H1 (cell line): ENCODE measurements at regions not wholly inside any gene's neighbourhood (a gene's known extent, or its start where the extent isn't known, plus 50 kb on each side); places are given as distances from the start of the nearest gene placed in this dataset.
A peak's percentile ranks its signal among the peaks of the same experiment; 100 is the strongest.

Experiments
- CTCF ChIA-PET: fragments of 300-600 bp; sonication (Branson Sonifier 250); formaldehyde crosslinking; loops from one replicate; lab custom pipeline; 2021; ENCODE audit not compliant: partially characterized antibody; lab: Charles Lee
- POLR2A ChIA-PET: fragments of 300-600 bp; sonication (Branson Sonifier 250); formaldehyde crosslinking; loops from one replicate; lab custom pipeline; 2021; ENCODE audit warnings: inconsistent platforms; ENCODE audit not compliant: partially characterized antibody; lab: Charles Lee
- DNase-seq, 2 experiments: peaks; one replicate each; pipeline versions ENCODE4 v3.0.0 to v3.0.0-alpha.2; 2010 to 2022; ENCODE audit warnings: low spot score in 2 of 2, low read depth in 1 of 2, mixed read lengths in 1 of 2
- FAIRE-seq: peaks from 2 replicates; lab custom pipeline; 2011; peaks lifted over from hg19 to GRCh38; lab: Jason Lieb, UNC
- H2AFZ ChIP-seq: 2 replicates; pipeline ENCODE4 v1.8.1; 2012; ENCODE audit warnings: low read length, inconsistent platforms
- H2AK5ac ChIP-seq: 2 replicates; pipeline ENCODE4 v1.6.1; 2013; ENCODE audit warnings: low read depth, low read length
- H2BK120ac ChIP-seq: replicated peaks from 2 replicates; pipeline ENCODE3; 2013; ENCODE audit warnings: low read depth, low read length, inconsistent platforms
- H2BK12ac ChIP-seq: 2 replicates; pipeline ENCODE4 v1.6.1; 2013; ENCODE audit warnings: low read depth, low read length
- H2BK15ac ChIP-seq: 2 replicates; pipeline ENCODE4 v1.6.1; 2013; ENCODE audit warnings: low read length
- H2BK20ac ChIP-seq: 2 replicates; pipeline ENCODE4 v1.6.1; 2013; ENCODE audit warnings: low read length
- H2BK5ac ChIP-seq: 2 replicates; pipeline ENCODE4 v1.6.1; 2013; ENCODE audit warnings: low read depth, low read length
- H3K14ac ChIP-seq: 2 replicates; pipeline ENCODE4 v1.6.1; 2013; ENCODE audit warnings: inconsistent platforms; ENCODE audit not compliant: insufficient read length
- H3K18ac ChIP-seq: 2 replicates; pipeline ENCODE4 v1.6.1; 2013; ENCODE audit warnings: low read length; ENCODE audit errors: extremely low read depth
- H3K23ac ChIP-seq: 2 replicates; pipeline ENCODE4 v1.6.1; 2013; ENCODE audit warnings: inconsistent platforms; ENCODE audit not compliant: insufficient read length
- H3K23me2 ChIP-seq: 2 replicates; pipeline ENCODE4 v1.6.1; 2013; ENCODE audit warnings: low read depth, low read length
- H3K27ac ChIP-seq: 2 replicates; pipeline ENCODE4 v1.6.1; 2011; ENCODE audit warnings: low read depth, low read length, inconsistent platforms
- H3K27me3 ChIP-seq, 4 experiments: replicated peaks in 1 of 4; 1 replicate in 1 of 4; 2 replicates in 3 of 4; pipeline versions ENCODE4 v1.6.1 to v1.8.1; 2011 to 2013; ENCODE audit warnings: low read length in 3 of 4, mild to moderate bottlenecking in 3 of 4, inconsistent platforms in 2 of 4, mixed read lengths in 2 of 4, moderate library complexity in 1 of 4; ENCODE audit not compliant: control insufficient read depth in 3 of 4, insufficient read depth in 3 of 4; ENCODE audit errors: extremely low read depth in 1 of 4
- H3K36me3 ChIP-seq, 4 experiments: 2 replicates each; pipeline versions ENCODE4 v1.6.1 to v1.8.1; 2011 to 2013; ENCODE audit warnings: mild to moderate bottlenecking in 4 of 4, low read length in 3 of 4, moderate library complexity in 2 of 4, control low read depth in 1 of 4, inconsistent platforms in 1 of 4; ENCODE audit not compliant: insufficient read depth in 4 of 4, control insufficient read depth in 2 of 4
- H3K4ac ChIP-seq: replicated peaks from 2 replicates; pipeline ENCODE3; 2013; ENCODE audit warnings: low read length, low read depth, mixed read lengths, inconsistent platforms; ENCODE audit not compliant: insufficient read length
- H3K4me1 ChIP-seq, 4 experiments: replicated peaks in 1 of 4; 1 replicate in 1 of 4; 2 replicates in 3 of 4; pipeline versions ENCODE4 v1.6.1 to v1.8.1; 2011 to 2013; ENCODE audit warnings: low read length in 3 of 4, inconsistent platforms in 2 of 4, mixed read lengths in 1 of 4; ENCODE audit not compliant: insufficient read depth in 4 of 4, control insufficient read depth in 3 of 4
- H3K4me2 ChIP-seq, 2 experiments: 2 replicates each; pipeline versions ENCODE4 v1.6.1 to v1.8.1; 2011 to 2013; ENCODE audit warnings: low read depth in 2 of 2, low read length in 2 of 2, control low read depth in 1 of 2, inconsistent platforms in 1 of 2, mild to moderate bottlenecking in 1 of 2; ENCODE audit not compliant: insufficient read depth in 1 of 2
- H3K4me3 ChIP-seq, 4 experiments: fragments of 200-600, 300-600 bp in 1 of 4; sonication (generic), shearing (Covaris generic), sonication (Bioruptor Twin) in 1 of 4; 2 replicates each; pipeline versions ENCODE4 v1.5.1 to v1.8.1; 2011 to 2016; ENCODE audit warnings: low read length in 4 of 4, low read depth in 3 of 4, control low read depth in 2 of 4, inconsistent platforms in 2 of 4, mild to moderate bottlenecking in 2 of 4, mixed read lengths in 1 of 4, moderate library complexity in 1 of 4; ENCODE audit not compliant: insufficient read depth in 2 of 4; ENCODE audit errors: extremely low read depth in 1 of 4
- H3K56ac ChIP-seq: replicated peaks from 2 replicates; pipeline ENCODE3; 2013; ENCODE audit warnings: low read depth, mild to moderate bottlenecking, mixed read lengths, low read length, inconsistent platforms; ENCODE audit not compliant: insufficient read length
- H3K79me1 ChIP-seq: 2 replicates; pipeline ENCODE4 v1.6.1; 2013; ENCODE audit warnings: low read depth, low read length, control low read depth
- H3K79me2 ChIP-seq, 2 experiments: 2 replicates each; pipeline versions ENCODE4 v1.6.1 to v1.8.1; 2012 to 2013; ENCODE audit warnings: low read length in 2 of 2, mild to moderate bottlenecking in 2 of 2, inconsistent platforms in 1 of 2; ENCODE audit not compliant: insufficient read depth in 2 of 2, control insufficient read depth in 1 of 2
- H3K9ac ChIP-seq, 4 experiments: replicated peaks in 1 of 4; 1 replicate in 1 of 4; 2 replicates in 3 of 4; pipeline versions ENCODE4 v1.6.1 to v1.8.1; 2011 to 2013; ENCODE audit warnings: low read depth in 3 of 4, low read length in 3 of 4, control low read depth in 2 of 4, mild to moderate bottlenecking in 2 of 4, moderate library complexity in 2 of 4, inconsistent platforms in 1 of 4; ENCODE audit errors: extremely low read depth in 1 of 4
- H3K9me3 ChIP-seq, 2 experiments: 2 replicates each; pipeline versions ENCODE4 v1.6.1 to v1.8.1; 2012 to 2013; ENCODE audit warnings: mild to moderate bottlenecking in 2 of 2, moderate library complexity in 2 of 2, control low read depth in 1 of 2, inconsistent platforms in 1 of 2, low read depth in 1 of 2, low read length in 1 of 2, mixed read lengths in 1 of 2; ENCODE audit not compliant: insufficient read depth in 2 of 2
- H4K20me1 ChIP-seq, 2 experiments: replicated peaks in 1 of 2; 2 replicates each; pipeline versions ENCODE3 to v1.8.1; 2011 to 2013; ENCODE audit warnings: inconsistent platforms in 2 of 2, low read length in 2 of 2, mild to moderate bottlenecking in 1 of 2; ENCODE audit not compliant: insufficient read depth in 2 of 2, control insufficient read depth in 1 of 2
- H4K5ac ChIP-seq: 2 replicates; pipeline ENCODE4 v1.6.1; 2013; ENCODE audit warnings: low read length, low read depth, mixed read lengths, inconsistent platforms; ENCODE audit not compliant: insufficient read length
- H4K8ac ChIP-seq: 2 replicates; pipeline ENCODE4 v1.8.0; 2013; ENCODE audit warnings: mild to moderate bottlenecking, moderate library complexity, low read length, inconsistent platforms; ENCODE audit not compliant: insufficient read depth; ENCODE audit errors: extremely low read depth
- H4K91ac ChIP-seq: replicated peaks from 2 replicates; pipeline ENCODE3; 2013; ENCODE audit warnings: low read length, mixed read lengths, inconsistent platforms; ENCODE audit not compliant: insufficient read length
- ASH2L ChIP-seq: fragments of 200-600, 300-600 bp; sonication (generic); IDR thresholded peaks from one replicate; pipeline ENCODE4 v1.7.1; 2017; ENCODE audit warnings: low read length
- JUND ChIP-seq: IDR thresholded peaks from 2 replicates; pipeline ENCODE4 v1.6.1; 2011; ENCODE audit warnings: mild to moderate bottlenecking, improper control_type of control experiment, low read length
- POLR2A ChIP-seq, 2 experiments: IDR thresholded peaks; 1 replicate in 1 of 2; 2 replicates in 1 of 2; pipeline ENCODE4 v1.6.1; 2011; ENCODE audit warnings: low read depth in 2 of 2, low read length in 2 of 2, mild to moderate bottlenecking in 2 of 2; ENCODE audit errors: control extremely low read depth in 1 of 2
- POLR2AphosphoS5 ChIP-seq: IDR thresholded peaks from 2 replicates; pipeline ENCODE4 v1.6.1; 2011; ENCODE audit warnings: low read depth, low read length
- POU5F1 ChIP-seq: IDR thresholded peaks from 2 replicates; pipeline ENCODE4 v1.6.1; 2011; ENCODE audit warnings: low read depth, mild to moderate bottlenecking, low read length, moderate library complexity
- TAF7 ChIP-seq: optimal IDR thresholded peaks from 2 replicates; pipeline ENCODE3; 2011; ENCODE audit warnings: low read depth, mild to moderate bottlenecking, inconsistent platforms, low read length, moderate library complexity, borderline replicate concordance
- TEAD4 ChIP-seq: IDR thresholded peaks from 2 replicates; pipeline ENCODE4 v1.6.1; 2012; ENCODE audit warnings: low read depth, low read length, inconsistent platforms, mixed read lengths
- WGBS, 2 experiments: shearing (Covaris generic) in 1 of 2; methylation state at CpG; one replicate each; pipeline versions ENCODE4 v1.1.6 to v1.1.7; 2013 to 2015; ENCODE audit warnings: low lambda C conversion rate in 2 of 2, mixed read lengths in 2 of 2, inconsistent platforms in 1 of 2, low coverage in 1 of 2, missing lambda C conversion rate in 1 of 2; ENCODE audit not compliant: insufficient replicate concordance in 2 of 2, insufficient coverage in 1 of 2, insufficient read length in 1 of 2; ENCODE audit errors: extremely low coverage in 1 of 2, missing lambda C conversion rate in 1 of 2; 5-methylcytosine and 5-hydroxymethylcytosine counted together

DNA sequence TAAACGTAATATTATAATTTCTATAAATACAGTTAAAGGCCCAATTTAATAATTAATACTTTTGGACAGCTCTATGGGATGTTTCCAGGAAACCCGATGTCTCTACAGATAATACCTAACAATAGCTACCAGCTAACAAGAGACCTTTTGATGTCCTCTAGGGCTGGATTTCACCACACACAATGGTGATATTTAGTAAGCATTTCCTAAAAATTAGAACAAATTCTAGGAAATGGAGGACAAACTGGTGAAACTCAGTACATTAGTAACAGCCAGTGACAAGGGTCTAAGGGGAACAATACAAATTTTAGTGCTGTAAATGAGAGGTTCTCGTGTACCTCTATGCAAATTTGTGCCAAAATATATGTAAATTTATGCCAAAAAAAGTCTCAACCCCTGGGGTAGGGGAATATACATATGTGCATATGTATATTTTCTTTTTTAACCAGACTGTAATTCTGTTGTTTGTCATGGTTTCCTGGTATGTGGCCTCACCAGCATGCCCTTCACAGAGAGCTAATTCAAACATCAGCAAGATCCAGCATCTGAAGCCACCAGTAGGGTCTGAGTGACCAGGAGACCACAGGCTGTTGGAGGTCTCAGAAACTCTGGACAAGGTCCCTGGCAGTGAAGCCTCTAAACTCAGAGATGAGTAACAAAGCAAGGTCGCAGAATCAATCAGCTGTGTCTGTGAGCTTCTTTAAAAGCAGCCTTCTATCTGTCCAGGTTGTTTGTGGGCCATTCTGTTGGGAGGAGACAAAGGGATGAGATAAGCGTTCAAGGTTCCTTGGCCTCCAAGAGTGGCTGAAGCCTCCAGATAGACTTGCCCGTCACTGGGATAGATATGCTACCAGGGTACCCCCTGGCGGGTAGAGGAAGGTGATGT, 235.1 kb upstream of the RREB1 start:
- 0 out of 2 replicates have a peak overlapping the region, but pooled peaks have one; percentile 5 for H2BK12ac ChIP-seq
- H4K8ac ChIP-seq, result no peak overlapping the region
- no peaks in the 10 kb centered on the region for H3K9me3 ChIP-seq
- no peaks in the 10 kb centered on the region for H4K20me1 ChIP-seq
- H3K4me3 ChIP-seq, result no peak overlapping the region
- H2BK5ac ChIP-seq, result no peak overlapping the region
- WGBS, 2 experiments, result 83% methylated on average over 7 of the region's 7 CpGs; no CpG with 5 or more reads in 1 of the 2 experiments
- H3K23ac ChIP-seq, result no peak overlapping the region
- no peaks in the 10 kb centered on the region for H3K79me1 ChIP-seq
- H4K5ac ChIP-seq, result no peak overlapping the region
- TF ChIP-seq POLR2AphosphoS5, result 0 out of 2 replicates have a peak, but pooled peaks have one; percentile 22
- no peak for TF ChIP-seq JUND
- TF ChIP-seq POLR2A (IDR thresholded peaks at IDR 0.05; ENCODE audit: control extremely low read depth in 1 of 2, low read depth in 2 of 2, low read length in 2 of 2), result peak in 1 of 2 experiments; percentile 36; a peak in 1 of 3 replicates
- TF ChIP-seq ASH2L, result no peak
- peak; percentile 65; the same call in 1 of the 2 replicates for TF ChIP-seq POU5F1
- TF ChIP-seq TEAD4, result 0 out of 2 replicates have a peak, but pooled peaks have one; percentile 8
- TF ChIP-seq TAF7, result peak; percentile 71
- H2BK15ac ChIP-seq, result no peak overlapping the region
- no peak overlapping the region for H2BK120ac ChIP-seq
- H3K14ac ChIP-seq, result no peak overlapping the region
- FAIRE-seq, result no peak
- H3K9ac ChIP-seq, result no peak overlapping the region
- CTCF ChIA-PET, result interaction anchor here (0.6 to 1.7 kb wide), 2 partner anchors 14 to 160 kb away, joined by 3 to 4 read pairs; no protein-coding TSS in a partner anchor
- no peak overlapping the region for H2BK20ac ChIP-seq
- H3K27ac ChIP-seq, result no peak overlapping the region
- no peak overlapping the region for H2AK5ac ChIP-seq
- no peaks in the 10 kb centered on the region for H3K79me2 ChIP-seq
- DNase-seq, result no peak
- no peak overlapping the region for H4K91ac ChIP-seq
- no peak overlapping the region for H2AFZ ChIP-seq
- no peaks in the 10 kb centered on the region for H3K27me3 ChIP-seq
- no peaks in the 10 kb centered on the region for H3K36me3 ChIP-seq
- H3K23me2 ChIP-seq, result no peaks in the 10 kb centered on the region
- H3K4me1 ChIP-seq, result no peaks in the 10 kb centered on the region
- POLR2A ChIA-PET, result no interaction called here
- no peak overlapping the region for H3K56ac ChIP-seq
- H3K18ac ChIP-seq, result no peak overlapping the region; the same call in 1 of the 2 replicates
- H3K4ac ChIP-seq, result no peak overlapping the region
- 0 out of 4 replicates have a peak overlapping the region, but pooled peaks of 1 of the 2 experiments have one; percentile 5 for H3K4me2 ChIP-seq
